ENCODE measurements at regions not wholly inside any gene's neighbourhood (a gene's known extent, or its start where the extent isn't known, plus 50 kb on each side); places are given as distances from the start of the nearest gene placed in this dataset.

GRCh38 chr22:46072110-46072881 lies 78.0 kb upstream of the PPARA start:
- peak; percentile 57 for DNase-seq (ENCODE audit: low read depth)
- no peak for TF ChIP-seq CTCF (IDR thresholded peaks at IDR 0.05; ENCODE audit: insufficient read depth, low read length)
- peak overlapping the region; percentile 98 for H3K4me3 ChIP-seq (ENCODE audit: low read depth, low read length)

GRCh38 chr22:46072981-46073682 lies 77.2 kb upstream of the PPARA start:
- no peak for TF ChIP-seq CTCF (IDR thresholded peaks at IDR 0.05; ENCODE audit: insufficient read depth, low read length)
- peak overlapping the region; percentile 98 for H3K4me3 ChIP-seq (ENCODE audit: low read depth, low read length)
- no peak for DNase-seq (ENCODE audit: low read depth)

- TF ChIP-seq CTCF (IDR thresholded peaks at IDR 0.05; ENCODE audit: insufficient read depth, low read length) = no peak
- H3K4me3 ChIP-seq (ENCODE audit: low read depth, low read length) = peak overlapping the region; percentile 98
- peak; percentile 53 for DNase-seq (ENCODE audit: low read depth)
Observed at GRCh38 chr22:46073683-46074504, 76.4 kb upstream of the PPARA start.

DNA sequence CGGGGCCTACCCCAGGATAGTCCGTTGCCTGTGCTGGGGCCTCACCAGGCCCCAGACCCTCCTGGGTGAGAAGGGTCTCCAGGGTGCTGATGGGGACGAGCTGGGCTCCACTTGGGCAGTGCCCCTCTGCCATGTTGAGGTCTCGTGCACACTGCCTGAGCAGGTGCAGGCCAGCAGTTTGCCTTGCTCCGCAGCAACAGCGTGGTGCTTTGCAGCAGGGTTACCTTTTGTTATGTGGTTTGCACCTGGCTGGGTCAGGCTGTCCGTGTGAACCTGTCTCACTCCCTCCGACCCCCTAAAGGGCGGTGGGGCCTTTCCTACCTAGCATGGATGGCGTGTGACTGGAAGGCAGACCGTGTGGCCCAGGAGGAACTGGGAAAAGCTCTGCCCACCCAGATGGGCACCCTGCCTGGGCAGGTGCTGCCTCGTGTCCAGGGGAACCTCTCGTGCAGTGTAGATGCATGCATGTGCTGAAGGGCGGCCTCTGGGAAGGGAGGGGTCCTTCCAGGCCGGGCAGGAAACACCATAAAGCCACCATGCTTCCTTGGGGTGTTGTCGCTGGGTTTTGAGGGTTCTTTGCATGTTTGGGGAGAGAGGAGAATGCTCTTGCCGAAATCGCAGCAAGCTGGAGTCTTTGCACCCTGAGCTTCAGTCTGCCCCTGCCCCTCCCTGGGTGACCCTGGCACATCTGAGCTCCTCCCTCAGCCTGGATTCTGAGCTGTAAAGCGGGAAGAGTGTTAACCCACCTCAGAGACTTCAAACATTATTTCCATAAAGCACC lies 75.4 kb upstream of the PPARA start:
- no peak for DNase-seq (ENCODE audit: low read depth)

GRCh38 chr22:46075764-46076531 lies 74.4 kb upstream of the PPARA start:
- DNase-seq (ENCODE audit: low read depth) = peak; percentile 30
- H3K4me3 ChIP-seq (ENCODE audit: low read depth, low read length) = peak overlapping the region; percentile 98
- no peak for TF ChIP-seq CTCF (IDR thresholded peaks at IDR 0.05; ENCODE audit: insufficient read depth, low read length)

More for the DNA sequence above, 75.4 kb upstream of the PPARA start:
- H3K4me3 ChIP-seq (ENCODE audit: low read depth, low read length) = peak overlapping the region; percentile 98
- no peak for TF ChIP-seq CTCF (IDR thresholded peaks at IDR 0.05; ENCODE audit: insufficient read depth, low read length)
